SH-SY5Y (cell line): ENCODE measurements at regions not wholly inside any gene's neighbourhood (a gene's known extent, or its start where the extent isn't known, plus 50 kb on each side); places are given as distances from the start of the nearest gene placed in this dataset.

Experiments used
- GATA2 ChIP-seq: IDR thresholded peaks from 2 replicates; pipeline ENCODE4 v1.6.1; 2011; ENCODE audit warnings: mild to moderate bottlenecking, low read depth, low read length
- GATA3 ChIP-seq: IDR thresholded peaks from 2 replicates; pipeline ENCODE4 v1.6.1; 2011; ENCODE audit warnings: low read depth, mild to moderate bottlenecking, low read length, moderate library complexity

GRCh38 chr12:22855456-22855855, 230.5 kb downstream of the ETNK1 start:
- TF ChIP-seq GATA2 (no peak), GATA3 (no peak)

GRCh38 chr12:22856178-22856577, 231.2 kb downstream of the ETNK1 start:
- TF ChIP-seq GATA3 (no peak), GATA2 (no peak)

- TF ChIP-seq GATA2 (no peak), GATA3 (no peak)
These were observed 234.0 kb downstream of the ETNK1 start for GRCh38 chr12:22858849-22859570.

- TF ChIP-seq GATA2 (no peak), GATA3 (no peak)
These were observed 236.0 kb downstream of the ETNK1 start for GRCh38 chr12:22860926-22861325.

GRCh38 chr12:22865822-22866221, 240.9 kb downstream of the ETNK1 start:
- TF ChIP-seq GATA3 (no peak), GATA2 (no peak)

DNA sequence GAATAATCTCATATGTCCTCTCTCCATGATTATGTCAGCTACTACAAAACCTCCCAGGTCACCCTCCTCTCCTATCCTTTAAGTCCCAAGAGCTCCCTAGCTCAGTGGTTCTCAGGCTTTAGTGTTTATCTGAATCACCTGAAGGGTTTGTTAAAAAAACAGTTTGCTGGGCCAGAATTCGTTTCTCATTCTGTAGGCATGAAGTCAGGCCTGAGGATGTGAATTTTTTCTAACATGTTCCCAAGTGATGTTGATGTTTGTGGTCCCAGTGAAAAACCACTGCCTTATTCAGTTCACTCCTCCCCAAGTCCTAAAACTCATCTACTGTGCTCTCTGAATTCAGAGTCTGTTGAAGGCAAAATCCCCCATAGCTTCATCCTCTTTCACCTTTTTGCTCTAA, 241.4 kb downstream of the ETNK1 start:
- no peak for TF ChIP-seq GATA2

- no peak for TF ChIP-seq GATA3
- TF ChIP-seq GATA2: no peak
These were observed 249.2 kb downstream of the ETNK1 start for GRCh38 chr12:22874151-22874550.

DNA sequence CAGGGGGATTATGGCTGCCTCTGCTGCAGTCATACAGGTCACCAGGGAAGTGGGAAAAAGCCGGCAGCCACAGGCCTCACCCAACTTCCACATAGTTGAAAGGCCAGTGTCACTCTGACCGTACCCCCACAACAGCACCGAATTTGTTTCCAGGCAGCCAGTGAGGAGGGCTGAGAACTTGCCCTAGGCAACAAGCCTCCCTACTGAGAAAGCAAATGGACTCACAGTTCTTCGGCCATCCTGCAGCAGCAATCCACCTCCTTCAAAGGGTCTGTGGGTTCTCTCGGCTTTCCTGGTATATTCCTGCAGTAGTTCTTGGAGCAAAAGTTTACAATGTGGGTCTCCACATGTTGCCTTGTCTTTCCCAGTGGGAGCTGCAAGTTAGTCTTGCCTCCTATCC, 251.3 kb downstream of the ETNK1 start:
- TF ChIP-seq GATA3 (no peak), GATA2 (no peak)

DNA sequence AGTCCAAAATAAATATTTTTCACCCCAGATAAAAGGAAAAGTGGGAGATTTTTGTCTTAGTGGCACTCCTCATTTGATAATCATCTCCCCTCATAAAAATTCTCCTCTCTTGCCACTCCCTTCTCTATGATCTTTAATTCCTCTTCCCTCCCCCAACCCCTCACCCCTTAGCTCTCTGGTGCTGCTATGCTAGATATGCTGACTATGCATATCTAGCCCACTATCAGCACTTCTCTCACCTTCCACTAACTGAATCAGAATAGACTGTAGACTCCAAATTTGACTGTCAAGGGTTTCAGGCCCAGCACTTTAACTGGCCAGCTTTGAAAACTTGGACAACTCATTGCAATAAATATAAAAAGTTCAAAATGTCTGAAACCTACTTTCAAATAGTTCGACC, 254.2 kb downstream of the ETNK1 start:
- TF ChIP-seq GATA2 (no peak), GATA3 (no peak)

- TF ChIP-seq GATA3: no peak
- TF ChIP-seq GATA2: no peak
These were observed 255.4 kb downstream of the ETNK1 start for GRCh38 chr12:22880331-22880730.

DNA sequence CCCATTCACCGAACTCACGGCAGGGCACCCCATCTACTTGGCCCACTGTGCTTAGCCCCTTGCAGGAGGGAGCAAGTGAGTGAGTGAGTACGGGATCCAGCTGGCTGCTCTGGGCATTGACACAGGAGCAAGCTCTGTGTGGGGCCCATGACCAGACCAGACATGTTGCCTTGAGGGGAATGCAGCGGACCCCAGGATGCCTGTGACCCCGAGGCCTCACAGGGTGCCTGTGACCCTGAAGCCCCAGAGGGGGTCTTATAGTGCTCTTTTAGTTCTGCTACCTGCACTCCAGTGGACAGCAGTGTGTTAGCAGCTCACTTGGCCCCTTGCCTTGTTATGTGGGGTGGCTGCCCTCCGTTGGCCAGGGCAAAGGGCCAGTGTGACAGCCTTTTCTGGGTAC, 255.8 kb downstream of the ETNK1 start:
- TF ChIP-seq GATA2 (no peak), GATA3 (no peak)

DNA sequence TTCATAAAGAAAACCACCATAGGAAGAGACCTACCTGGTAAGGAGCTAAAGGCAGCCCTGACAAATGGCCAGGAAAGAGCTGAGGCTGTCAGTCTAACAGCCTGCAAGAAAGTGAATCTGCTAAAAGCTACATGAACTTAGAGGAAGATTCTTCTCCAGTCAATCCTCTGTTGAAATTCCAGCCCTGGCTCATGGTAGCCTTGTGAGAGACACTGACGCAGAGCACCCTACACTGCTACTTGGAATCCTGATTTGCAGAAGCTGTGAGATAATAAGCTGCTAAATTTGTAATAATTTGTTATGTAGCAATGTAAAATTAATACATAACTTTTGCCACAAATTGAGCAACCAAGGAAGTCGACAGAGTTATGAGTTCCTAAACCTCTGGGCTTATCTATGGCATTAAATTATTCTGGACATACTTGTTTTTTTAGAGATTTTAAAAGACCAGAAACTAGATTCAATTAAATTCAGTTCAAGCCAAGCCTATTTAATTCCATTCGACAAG, 257.0 kb downstream of the ETNK1 start:
- no peak for TF ChIP-seq GATA2
- TF ChIP-seq GATA3: no peak

DNA sequence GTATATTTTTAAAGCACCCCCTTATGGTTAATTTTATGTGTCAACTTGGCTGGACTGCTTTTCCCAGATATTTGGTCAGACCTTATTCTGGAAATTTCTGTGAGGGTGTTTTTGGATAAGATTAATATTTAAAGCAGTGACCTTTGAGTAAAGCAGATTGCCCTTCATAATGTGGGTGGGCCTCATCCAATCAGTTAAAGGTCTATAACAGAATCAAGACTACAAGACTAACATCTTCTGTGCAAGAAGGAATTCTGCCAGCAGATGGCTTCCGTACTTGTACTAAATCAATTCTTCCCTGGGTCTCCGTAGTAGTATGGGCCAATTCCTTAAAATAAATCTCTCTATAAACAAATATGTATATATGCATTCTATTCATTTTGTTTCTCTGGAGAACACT, 257.6 kb downstream of the ETNK1 start:
- TF ChIP-seq GATA2 (no peak), GATA3 (no peak)

DNA sequence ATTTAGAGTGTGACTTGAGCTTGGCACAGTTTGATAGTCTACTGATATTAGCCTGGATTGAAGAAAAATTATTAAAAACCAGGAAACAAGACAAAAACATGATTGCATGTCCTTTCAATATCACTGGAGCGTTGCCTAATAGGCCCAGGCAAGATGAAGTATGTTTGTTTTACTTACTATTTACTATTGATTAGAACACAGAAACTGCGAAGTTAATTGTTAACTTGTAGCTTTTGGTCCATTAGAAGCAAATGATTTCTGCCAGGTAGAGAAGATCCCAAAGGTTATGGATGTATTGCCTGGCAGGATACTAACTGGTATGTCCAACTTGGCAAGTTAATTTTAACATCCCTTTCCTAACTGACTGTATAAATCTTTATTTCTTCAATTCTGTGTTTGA, 268.9 kb downstream of the ETNK1 start:
- TF ChIP-seq GATA3: no peak
- no peak for TF ChIP-seq GATA2

GRCh38 chr12:22899184-22899583, 274.2 kb downstream of the ETNK1 start:
- TF ChIP-seq GATA2: no peak
- TF ChIP-seq GATA3: no peak

DNA sequence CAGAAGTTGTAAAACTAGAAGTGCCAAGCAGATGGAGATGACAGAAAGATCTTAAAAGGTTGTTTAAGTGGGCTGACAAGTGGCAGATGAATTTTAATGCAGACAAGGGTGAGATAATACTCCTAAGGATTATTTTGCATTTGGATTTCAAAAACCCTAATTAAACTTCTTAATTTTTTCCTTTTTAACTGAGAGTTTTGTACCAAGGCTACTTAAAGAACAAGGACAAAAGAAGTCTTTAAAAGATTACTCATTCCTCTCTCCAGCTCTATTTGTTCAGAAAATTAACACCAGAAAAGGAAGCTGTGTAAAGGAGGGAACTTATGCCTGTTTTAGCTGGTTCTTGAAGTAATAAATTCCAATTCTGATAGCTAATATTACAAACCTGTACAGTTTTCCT, 275.4 kb downstream of the ETNK1 start:
- no peak for TF ChIP-seq GATA3
- no peak for TF ChIP-seq GATA2
